ENCODE measurements at regions not wholly inside any gene's neighbourhood (a gene's known extent, or its start where the extent isn't known, plus 50 kb on each side); places are given as distances from the start of the nearest gene placed in this dataset.

GRCh38 chr6:168923171-168923570, 330.5 kb downstream of the THBS2 start:
- Histone ChIP-seq H3K4me3 (ENCODE audit: severe bottlenecking) (no peak overlapping the region), H3K9me3 (ENCODE audit: severe bottlenecking) (no peaks in the 10 kb centered on the region), H3K27ac (ENCODE audit: poor library complexity, severe bottlenecking) (no peak overlapping the region), H3K4me1 (ENCODE audit: insufficient read depth, poor library complexity, severe bottlenecking) (no peaks in the 10 kb centered on the region), H3K36me3 (ENCODE audit: low read depth) (no peaks in the 10 kb centered on the region), H3K27me3 (ENCODE audit: insufficient read depth, poor library complexity, severe bottlenecking) (no peaks in the 10 kb centered on the region)
- TF ChIP-seq CTCF (IDR thresholded peaks at IDR 0.05; ENCODE audit: poor library complexity, severe bottlenecking), result no peak
- ATAC-seq (ENCODE audit: low read depth), result no peak
- DNase-seq (ENCODE audit: low spot score), result no peak

- no peaks in the 10 kb centered on the region for H3K9me3 ChIP-seq (ENCODE audit: severe bottlenecking)
- no peak for ATAC-seq (ENCODE audit: low read depth)
- TF ChIP-seq CTCF (IDR thresholded peaks at IDR 0.05; ENCODE audit: poor library complexity, severe bottlenecking), result no peak
Observed at GRCh38 chr6:168922436-168922835, 331.2 kb downstream of the THBS2 start.

GRCh38 chr6:168920289-168920688, 333.4 kb downstream of the THBS2 start:
- no peak overlapping the region for H3K27ac ChIP-seq (ENCODE audit: poor library complexity, severe bottlenecking)
- no peaks in the 10 kb centered on the region for H3K27me3 ChIP-seq (ENCODE audit: insufficient read depth, poor library complexity, severe bottlenecking)
- TF ChIP-seq CTCF (IDR thresholded peaks at IDR 0.05; ENCODE audit: poor library complexity, severe bottlenecking), result no peak

More at GRCh38 chr6:168922436-168922835, 331.2 kb downstream of the THBS2 start:
- no peak for DNase-seq (ENCODE audit: low spot score)
- Histone ChIP-seq H3K27me3 (ENCODE audit: insufficient read depth, poor library complexity, severe bottlenecking) (no peaks in the 10 kb centered on the region), H3K4me3 (ENCODE audit: severe bottlenecking) (no peak overlapping the region), H3K36me3 (ENCODE audit: low read depth) (no peaks in the 10 kb centered on the region), H3K4me1 (ENCODE audit: insufficient read depth, poor library complexity, severe bottlenecking) (no peaks in the 10 kb centered on the region), H3K27ac (ENCODE audit: poor library complexity, severe bottlenecking) (no peak overlapping the region)

GRCh38 chr6:168919470-168920179, 334.0 kb downstream of the THBS2 start:
- TF ChIP-seq CTCF (IDR thresholded peaks at IDR 0.05; ENCODE audit: poor library complexity, severe bottlenecking), result no peak
- Histone ChIP-seq H3K27me3 (ENCODE audit: insufficient read depth, poor library complexity, severe bottlenecking) (no peaks in the 10 kb centered on the region), H3K4me1 (ENCODE audit: insufficient read depth, poor library complexity, severe bottlenecking) (no peaks in the 10 kb centered on the region), H3K27ac (ENCODE audit: poor library complexity, severe bottlenecking) (no peak overlapping the region), H3K36me3 (ENCODE audit: low read depth) (no peaks in the 10 kb centered on the region), H3K9me3 (ENCODE audit: severe bottlenecking) (no peaks in the 10 kb centered on the region), H3K4me3 (ENCODE audit: severe bottlenecking) (no peak overlapping the region)
- no peak for DNase-seq (ENCODE audit: low spot score)
- no peak for ATAC-seq (ENCODE audit: low read depth)

More at GRCh38 chr6:168920289-168920688, 333.4 kb downstream of the THBS2 start:
- DNase-seq (ENCODE audit: low spot score) (no peak), ATAC-seq (ENCODE audit: low read depth) (no peak)
- H3K36me3 ChIP-seq (ENCODE audit: low read depth), result no peaks in the 10 kb centered on the region
- H3K9me3 ChIP-seq (ENCODE audit: severe bottlenecking), result no peaks in the 10 kb centered on the region
- H3K4me3 ChIP-seq (ENCODE audit: severe bottlenecking), result no peak overlapping the region
- no peaks in the 10 kb centered on the region for H3K4me1 ChIP-seq (ENCODE audit: insufficient read depth, poor library complexity, severe bottlenecking)

GRCh38 chr6:168916576-168917211, 337.0 kb downstream of the THBS2 start:
- H3K4me3 ChIP-seq (ENCODE audit: severe bottlenecking), result no peak overlapping the region
- DNase-seq (ENCODE audit: low spot score) (no peak), ATAC-seq (ENCODE audit: low read depth) (no peak)
- no peaks in the 10 kb centered on the region for H3K36me3 ChIP-seq (ENCODE audit: low read depth)
- H3K27me3 ChIP-seq (ENCODE audit: insufficient read depth, poor library complexity, severe bottlenecking), result no peaks in the 10 kb centered on the region
- H3K27ac ChIP-seq (ENCODE audit: poor library complexity, severe bottlenecking), result no peak overlapping the region
- no peak for TF ChIP-seq CTCF (IDR thresholded peaks at IDR 0.05; ENCODE audit: poor library complexity, severe bottlenecking)
- no peaks in the 10 kb centered on the region for H3K9me3 ChIP-seq (ENCODE audit: severe bottlenecking)
- no peaks in the 10 kb centered on the region for H3K4me1 ChIP-seq (ENCODE audit: insufficient read depth, poor library complexity, severe bottlenecking)

All from RWPE2 (cell line).